Gastroesophageal sphincter (tissue), 3 donors: ENCODE measurements at regions not wholly inside any gene's neighbourhood (a gene's known extent, or its start where the extent isn't known, plus 50 kb on each side); places are given as distances from the start of the nearest gene placed in this dataset.

Experiments
- POLR2A ChIP-seq, 2 donors: fragments of 450-650 bp; IDR thresholded peaks; one replicate each; pipeline ENCODE4 v1.6.1; 2017; ENCODE audit warnings: antibody characterized with exemption in 2 of 2, mild to moderate bottlenecking in 2 of 2, moderate library complexity in 1 of 2
- POLR2AphosphoS5 ChIP-seq: sonication (generic); formaldehyde crosslinking; IDR thresholded peaks from one replicate; pipeline ENCODE4 v1.6.1; 2017; ENCODE audit warnings: antibody characterized with exemption
- TF ChIP-seq, protein P1 (sequence below), 4 experiments: fragments of 200-600 bp in 2 of 4; fragments of 450-650 bp in 2 of 4; sonication (generic) in 1 of 4; IDR thresholded peaks; one replicate each; pipeline ENCODE4 v1.5.1; 2017 to 2019; ENCODE audit warnings: antibody characterized with exemption in 4 of 4, mild to moderate bottlenecking in 2 of 4, moderate library complexity in 2 of 4

DNA sequence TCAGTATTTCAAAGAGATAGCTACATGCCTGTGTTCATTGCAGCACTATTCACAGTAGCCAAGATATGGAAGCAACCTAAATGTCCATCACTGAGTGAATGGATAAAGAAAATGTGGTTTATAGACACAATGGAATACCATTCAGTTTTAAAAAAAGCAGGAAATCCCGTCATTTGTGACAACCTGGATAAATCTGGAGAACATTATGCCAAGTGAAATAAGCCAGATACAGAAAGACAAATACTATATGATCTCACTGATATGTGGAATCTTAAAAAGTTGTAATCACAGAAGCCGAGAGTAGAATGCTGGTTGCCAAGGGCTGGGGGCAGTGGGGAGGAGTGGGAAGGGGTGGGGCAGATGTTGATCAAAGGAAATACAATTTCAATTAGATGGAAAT, 235.8 kb upstream of the IGFBP3 start:
- TF ChIP-seq, protein P1, sequence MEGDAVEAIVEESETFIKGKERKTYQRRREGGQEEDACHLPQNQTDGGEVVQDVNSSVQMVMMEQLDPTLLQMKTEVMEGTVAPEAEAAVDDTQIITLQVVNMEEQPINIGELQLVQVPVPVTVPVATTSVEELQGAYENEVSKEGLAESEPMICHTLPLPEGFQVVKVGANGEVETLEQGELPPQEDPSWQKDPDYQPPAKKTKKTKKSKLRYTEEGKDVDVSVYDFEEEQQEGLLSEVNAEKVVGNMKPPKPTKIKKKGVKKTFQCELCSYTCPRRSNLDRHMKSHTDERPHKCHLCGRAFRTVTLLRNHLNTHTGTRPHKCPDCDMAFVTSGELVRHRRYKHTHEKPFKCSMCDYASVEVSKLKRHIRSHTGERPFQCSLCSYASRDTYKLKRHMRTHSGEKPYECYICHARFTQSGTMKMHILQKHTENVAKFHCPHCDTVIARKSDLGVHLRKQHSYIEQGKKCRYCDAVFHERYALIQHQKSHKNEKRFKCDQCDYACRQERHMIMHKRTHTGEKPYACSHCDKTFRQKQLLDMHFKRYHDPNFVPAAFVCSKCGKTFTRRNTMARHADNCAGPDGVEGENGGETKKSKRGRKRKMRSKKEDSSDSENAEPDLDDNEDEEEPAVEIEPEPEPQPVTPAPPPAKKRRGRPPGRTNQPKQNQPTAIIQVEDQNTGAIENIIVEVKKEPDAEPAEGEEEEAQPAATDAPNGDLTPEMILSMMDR (IDR thresholded peaks at IDR 0.05): no peak
- TF ChIP-seq POLR2AphosphoS5 (no peak), POLR2A (IDR thresholded peaks at IDR 0.05) (no peak)
